Mesenchymal stem cell (in vitro differentiated cells and primary cell): ENCODE measurements at regions not wholly inside any gene's neighbourhood (a gene's known extent, or its start where the extent isn't known, plus 50 kb on each side); places are given as distances from the start of the nearest gene placed in this dataset. TPM values are rescaled to one million over a fixed set of nuclear protein-coding genes. Genes with fewer than 3 reads are reported as not detected.
"Not testable (repeated sequence)": the region's sequence is repeated elsewhere in the genome, so short reads cannot be mapped to it uniquely, and the experiment has no call there.

Experiments
- DNase-seq: peaks from one replicate; pipeline ENCODE4 v3.0.0-alpha.2; 2013
- H2AFZ ChIP-seq: one replicate; pipeline ENCODE4 v1.6.1; 2013; ENCODE audit warnings: low read depth, mild to moderate bottlenecking, control low read depth, inconsistent platforms, low read length, moderate library complexity
- H2AK5ac ChIP-seq: 2 replicates; pipeline ENCODE4 v1.6.1; 2013; ENCODE audit warnings: low read length, moderate library complexity, mild to moderate bottlenecking, inconsistent platforms; ENCODE audit not compliant: severe bottlenecking
- H2BK120ac ChIP-seq: one replicate; pipeline ENCODE4 v1.6.1; 2013; ENCODE audit warnings: low read depth, mild to moderate bottlenecking, inconsistent platforms, low read length, moderate library complexity
- H2BK12ac ChIP-seq, 2 experiments: one replicate each; pipeline ENCODE4 v1.6.1; 2013; ENCODE audit warnings: inconsistent platforms in 2 of 2, low read length in 2 of 2, mild to moderate bottlenecking in 2 of 2, moderate library complexity in 2 of 2, control low read depth in 1 of 2
- H2BK15ac ChIP-seq: one replicate; pipeline ENCODE4 v1.6.1; 2013; ENCODE audit warnings: mild to moderate bottlenecking, low read depth, inconsistent platforms; ENCODE audit not compliant: poor library complexity, severe bottlenecking
- H2BK5ac ChIP-seq: 2 replicates; pipeline ENCODE4 v1.6.1; 2013; ENCODE audit warnings: low read depth, mild to moderate bottlenecking, low read length, control low read depth, inconsistent platforms; ENCODE audit not compliant: poor library complexity, severe bottlenecking
- H3K14ac ChIP-seq, 2 experiments: one replicate each; pipeline ENCODE4 v1.6.1; 2013; ENCODE audit warnings: inconsistent platforms in 2 of 2, low read length in 2 of 2, control low read depth in 1 of 2, mild to moderate bottlenecking in 1 of 2, moderate library complexity in 1 of 2
- H3K18ac ChIP-seq, 2 experiments: one replicate each; pipeline ENCODE4 v1.6.1; 2013; ENCODE audit warnings: inconsistent platforms in 2 of 2, low read length in 2 of 2, control low read depth in 1 of 2, low read depth in 1 of 2, mild to moderate bottlenecking in 1 of 2
- H3K23ac ChIP-seq, 2 experiments: one replicate each; pipeline ENCODE4 v1.6.1; 2013; ENCODE audit warnings: inconsistent platforms in 2 of 2, low read length in 2 of 2, mild to moderate bottlenecking in 2 of 2, moderate library complexity in 2 of 2, control low read depth in 1 of 2
- H3K27ac ChIP-seq: 2 replicates; pipeline ENCODE4 v1.5.1; 2013; ENCODE audit warnings: mild to moderate bottlenecking, moderate library complexity, low read length, control low read depth, inconsistent platforms; ENCODE audit not compliant: poor library complexity, severe bottlenecking
- H3K27me3 ChIP-seq, 2 experiments: 2 replicates each; pipeline versions ENCODE4 v1.6.1 to v1.7.0; 2013; ENCODE audit warnings: low read length in 2 of 2, mild to moderate bottlenecking in 2 of 2, moderate library complexity in 2 of 2, control low read depth in 1 of 2, inconsistent platforms in 1 of 2; ENCODE audit not compliant: control insufficient read depth in 1 of 2, insufficient read depth in 1 of 2
- H3K36me3 ChIP-seq, 2 experiments: 2 replicates each; pipeline versions ENCODE4 v1.6.1 to v1.7.0; 2013; ENCODE audit warnings: low read length in 2 of 2, control low read depth in 1 of 2, inconsistent platforms in 1 of 2, low read depth in 1 of 2, mild to moderate bottlenecking in 1 of 2; ENCODE audit not compliant: insufficient read depth in 2 of 2, control insufficient read depth in 1 of 2
- H3K4ac ChIP-seq, 2 experiments: one replicate each; pipeline ENCODE4 v1.6.1; 2013; ENCODE audit warnings: inconsistent platforms in 2 of 2, low read length in 2 of 2, mild to moderate bottlenecking in 2 of 2, moderate library complexity in 2 of 2, control low read depth in 1 of 2, low read depth in 1 of 2
- H3K4me1 ChIP-seq: 2 replicates; pipeline ENCODE4 v1.6.1; 2013; ENCODE audit warnings: low read depth, low read length, control low read depth; ENCODE audit not compliant: control insufficient read depth, insufficient read depth
- H3K4me2 ChIP-seq: 2 replicates; pipeline ENCODE4 v1.6.1; 2013; ENCODE audit warnings: low read length, mild to moderate bottlenecking, inconsistent platforms; ENCODE audit not compliant: poor library complexity, severe bottlenecking
- H3K4me3 ChIP-seq, 2 experiments: 2 replicates each; pipeline versions ENCODE4 v1.5.1 to v1.7.0; 2013; ENCODE audit warnings: low read length in 2 of 2, mild to moderate bottlenecking in 2 of 2, control low read depth in 1 of 2, low read depth in 1 of 2; ENCODE audit not compliant: insufficient read depth in 1 of 2
- H3K79me1 ChIP-seq: replicated peaks from 2 replicates; pipeline ENCODE4 v1.6.1; 2013; ENCODE audit warnings: mild to moderate bottlenecking, control low read depth, low read length, inconsistent platforms; ENCODE audit not compliant: poor library complexity, severe bottlenecking
- H3K9ac ChIP-seq: 2 replicates; pipeline ENCODE4 v1.7.0; 2013; ENCODE audit warnings: mild to moderate bottlenecking, low read length, moderate library complexity
- H3K9me3 ChIP-seq: 2 replicates; pipeline ENCODE4 v1.7.0; 2013; ENCODE audit warnings: mild to moderate bottlenecking, low read length; ENCODE audit not compliant: control insufficient read depth
- H4K8ac ChIP-seq: one replicate; pipeline ENCODE4 v1.6.1; 2013; ENCODE audit warnings: inconsistent platforms, mild to moderate bottlenecking, low read length, moderate library complexity
- H4K91ac ChIP-seq: one replicate; pipeline ENCODE4 v1.6.1; 2013; ENCODE audit warnings: mild to moderate bottlenecking, low read length, inconsistent platforms
- WGBS: methylation state at CpG from one replicate; pipeline ENCODE4 v1.1.7; 2013; ENCODE audit warnings: mixed read lengths; 5-methylcytosine and 5-hydroxymethylcytosine counted together
- small RNA-seq: library from polyadenylated mRNA; stranded (forward); fragments of <200 nt; extraction: miRNeasy Mini kit (QIAGEN cat#:217004); gene quantifications from one replicate; pipeline ENCODE3, GENCODE V24; 2013; ENCODE audit warnings: low read depth

DNA sequence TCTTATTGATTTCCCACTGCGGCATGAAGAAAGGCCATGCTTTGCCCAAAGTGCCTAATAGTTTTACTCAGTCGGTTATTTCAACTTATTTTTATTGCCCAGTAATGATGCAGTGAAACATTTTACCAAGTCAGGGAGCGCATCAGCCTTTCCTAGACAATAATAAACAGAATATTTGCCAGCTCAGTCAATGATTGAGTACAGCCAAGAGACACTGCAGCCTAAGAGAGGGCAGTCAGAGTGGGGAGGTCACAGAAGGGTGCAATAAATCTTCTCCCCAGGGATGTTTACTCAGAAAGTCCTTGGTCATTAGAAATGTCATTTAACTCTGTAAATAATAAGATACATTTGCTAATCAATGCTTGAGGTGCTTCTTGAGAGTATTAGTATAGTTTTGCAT lies 271.0 kb downstream of the SPATA31A7 start:
- not testable (repeated sequence) for H4K8ac ChIP-seq, H3K4ac ChIP-seq, H3K9ac ChIP-seq, H3K79me1 ChIP-seq, H3K27me3 ChIP-seq, DNase-seq, H3K9me3 ChIP-seq, H3K36me3 ChIP-seq, H3K23ac ChIP-seq, H2BK12ac ChIP-seq, H2BK120ac ChIP-seq, H2BK15ac ChIP-seq, H3K14ac ChIP-seq, H3K4me1 ChIP-seq, H2BK5ac ChIP-seq, H3K4me3 ChIP-seq, H4K91ac ChIP-seq, H2AFZ ChIP-seq, H2AK5ac ChIP-seq, H3K18ac ChIP-seq, H3K27ac ChIP-seq, H3K4me2 ChIP-seq
- no CpG with 5 or more reads among the region's 3 CpGs for WGBS

Small RNA genes lying in the stretch of these regions (small RNA-seq; reads per million reads assigned to genes)
- not detected for gene RN7SL462P
